ENCODE measurements at regions not wholly inside any gene's neighbourhood (a gene's known extent, or its start where the extent isn't known, plus 50 kb on each side); places are given as distances from the start of the nearest gene placed in this dataset.

DNA sequence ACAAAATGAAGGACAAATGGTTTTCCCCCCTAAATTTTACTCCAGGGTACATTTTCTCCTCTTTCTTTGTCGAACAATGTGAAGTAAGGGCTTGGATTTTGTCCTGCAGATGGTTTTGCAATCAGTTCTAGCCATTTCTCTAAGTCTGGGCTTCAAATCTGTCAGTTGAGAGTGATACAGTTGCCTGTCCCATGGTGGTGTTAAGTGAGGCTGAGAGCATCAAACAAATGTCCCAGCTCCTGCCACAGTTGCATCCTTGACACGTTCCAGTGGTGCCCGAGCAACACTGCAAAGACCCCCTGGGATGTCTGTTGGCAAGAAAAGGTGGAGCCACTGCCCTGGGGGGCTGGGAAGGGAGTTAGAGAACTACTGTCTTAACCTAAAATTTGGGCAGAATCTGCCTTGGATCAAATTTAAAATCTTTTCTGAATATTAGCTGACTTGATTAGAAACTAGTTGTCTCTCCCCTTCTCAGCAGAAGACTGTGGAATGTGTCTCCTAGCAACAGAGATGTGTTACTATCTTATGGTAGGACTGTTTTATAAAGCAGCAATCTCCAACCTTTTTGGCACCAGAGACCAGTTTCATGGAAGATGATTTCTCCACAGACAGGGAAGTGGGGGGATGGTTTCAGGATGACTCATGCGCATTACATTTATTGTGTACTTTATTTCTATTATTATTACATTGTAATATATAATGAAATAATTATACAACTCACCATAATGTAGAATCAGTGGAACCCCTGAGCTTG, 102.0 kb upstream of the STEAP1B start:
- TF ChIP-seq, protein P1, sequence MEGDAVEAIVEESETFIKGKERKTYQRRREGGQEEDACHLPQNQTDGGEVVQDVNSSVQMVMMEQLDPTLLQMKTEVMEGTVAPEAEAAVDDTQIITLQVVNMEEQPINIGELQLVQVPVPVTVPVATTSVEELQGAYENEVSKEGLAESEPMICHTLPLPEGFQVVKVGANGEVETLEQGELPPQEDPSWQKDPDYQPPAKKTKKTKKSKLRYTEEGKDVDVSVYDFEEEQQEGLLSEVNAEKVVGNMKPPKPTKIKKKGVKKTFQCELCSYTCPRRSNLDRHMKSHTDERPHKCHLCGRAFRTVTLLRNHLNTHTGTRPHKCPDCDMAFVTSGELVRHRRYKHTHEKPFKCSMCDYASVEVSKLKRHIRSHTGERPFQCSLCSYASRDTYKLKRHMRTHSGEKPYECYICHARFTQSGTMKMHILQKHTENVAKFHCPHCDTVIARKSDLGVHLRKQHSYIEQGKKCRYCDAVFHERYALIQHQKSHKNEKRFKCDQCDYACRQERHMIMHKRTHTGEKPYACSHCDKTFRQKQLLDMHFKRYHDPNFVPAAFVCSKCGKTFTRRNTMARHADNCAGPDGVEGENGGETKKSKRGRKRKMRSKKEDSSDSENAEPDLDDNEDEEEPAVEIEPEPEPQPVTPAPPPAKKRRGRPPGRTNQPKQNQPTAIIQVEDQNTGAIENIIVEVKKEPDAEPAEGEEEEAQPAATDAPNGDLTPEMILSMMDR (IDR thresholded peaks at IDR 0.05; ENCODE audit: control extremely low read depth, extremely low read depth, low read depth, missing control alignments) = no peak
- ChIA-PET POLR2A (no interaction called here), CTCF (interaction anchor here (1.7 kb wide), 1 partner anchor 42 kb away, joined by 4 read pairs; no protein-coding TSS in a partner anchor)
- DNase-seq (ENCODE audit: extremely low spot score) = no peak

DNA sequence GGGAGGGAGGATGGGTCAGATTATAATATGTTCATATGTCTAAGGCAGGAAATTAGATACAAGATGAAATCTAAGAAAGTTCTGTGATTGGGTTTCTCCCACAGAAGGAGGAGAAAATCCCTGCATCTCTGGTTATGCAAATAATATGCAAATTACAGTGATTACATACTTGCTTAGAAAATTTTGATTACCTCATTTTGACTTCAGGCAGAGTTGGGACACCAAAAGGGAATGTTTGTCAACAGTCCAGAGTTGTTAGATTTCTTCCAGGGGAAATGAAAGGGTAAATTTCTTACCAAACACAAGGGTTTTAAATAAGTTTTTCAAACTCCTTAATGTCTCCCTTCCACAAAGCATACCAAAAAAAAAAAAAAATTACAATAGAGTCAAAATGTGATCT, 101.4 kb upstream of the STEAP1B start:
- ChIA-PET CTCF (interaction anchor here (1.7 kb wide), 1 partner anchor 41 kb away, joined by 4 read pairs; no protein-coding TSS in a partner anchor), POLR2A (no interaction called here)
- DNase-seq (ENCODE audit: extremely low spot score) = no peak
- TF ChIP-seq, protein P1 (IDR thresholded peaks at IDR 0.05; ENCODE audit: control extremely low read depth, extremely low read depth, low read depth, missing control alignments) = no peak

DNA sequence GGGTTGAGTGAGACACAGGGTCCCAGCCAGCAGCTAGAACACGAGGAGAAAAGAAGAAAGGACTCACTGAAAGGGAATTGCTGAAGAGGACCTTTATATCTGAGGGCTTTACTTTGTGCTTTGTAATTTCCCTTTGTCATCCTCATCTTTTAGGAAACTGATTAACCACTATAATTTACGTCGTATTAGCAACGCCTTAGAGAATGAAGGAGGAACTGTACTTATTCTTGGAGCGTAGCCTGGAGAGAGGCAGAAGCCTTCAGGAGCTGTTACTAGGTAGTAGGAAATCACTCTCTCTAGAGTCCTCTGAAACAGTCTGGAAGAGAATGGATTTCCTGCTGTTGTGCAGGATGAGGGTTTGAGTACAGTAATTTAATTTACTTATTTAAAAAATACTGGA, 101.0 kb upstream of the STEAP1B start:
- POLR2A ChIA-PET = no interaction called here
- TF ChIP-seq, protein P1 (IDR thresholded peaks at IDR 0.05; ENCODE audit: control extremely low read depth, extremely low read depth, low read depth, missing control alignments) = no peak
- CTCF ChIA-PET = no interaction called here
- no peak for DNase-seq (ENCODE audit: extremely low spot score)

DNA sequence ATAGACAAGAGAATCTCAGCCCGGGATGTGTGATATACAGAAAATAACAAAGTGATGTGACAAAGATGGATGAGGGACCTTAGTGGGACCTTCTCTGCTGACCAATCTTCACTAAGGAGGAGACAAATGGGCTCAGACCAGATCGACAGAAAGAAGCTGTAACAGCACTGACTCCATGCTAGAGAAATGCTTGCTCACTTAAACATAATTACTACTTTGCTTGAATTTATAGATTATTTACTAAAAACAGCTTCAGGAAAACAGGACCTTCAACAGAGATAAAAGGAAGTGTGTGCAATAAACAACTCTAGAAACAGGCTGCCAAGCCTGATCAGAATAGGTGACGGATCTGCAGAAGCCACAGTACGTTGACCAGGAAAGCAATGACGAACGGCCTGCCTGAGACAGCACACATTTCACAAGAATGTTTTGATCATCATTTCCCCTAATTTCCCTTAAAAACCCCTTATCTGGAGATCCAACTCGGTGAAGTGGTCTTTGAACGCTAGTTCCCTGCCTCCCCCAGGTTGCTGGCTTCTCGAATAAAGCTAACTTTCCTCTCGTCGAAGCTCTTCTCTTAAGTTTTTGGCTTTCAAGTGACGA, 98.4 kb upstream of the STEAP1B start:
- CTCF ChIA-PET = interaction anchor here (1.2 kb wide), 1 partner anchor 15 kb away, joined by 4 read pairs; no protein-coding TSS in a partner anchor
- TF ChIP-seq, protein P1 (IDR thresholded peaks at IDR 0.05; ENCODE audit: control extremely low read depth, extremely low read depth, low read depth, missing control alignments) = no peak

DNA sequence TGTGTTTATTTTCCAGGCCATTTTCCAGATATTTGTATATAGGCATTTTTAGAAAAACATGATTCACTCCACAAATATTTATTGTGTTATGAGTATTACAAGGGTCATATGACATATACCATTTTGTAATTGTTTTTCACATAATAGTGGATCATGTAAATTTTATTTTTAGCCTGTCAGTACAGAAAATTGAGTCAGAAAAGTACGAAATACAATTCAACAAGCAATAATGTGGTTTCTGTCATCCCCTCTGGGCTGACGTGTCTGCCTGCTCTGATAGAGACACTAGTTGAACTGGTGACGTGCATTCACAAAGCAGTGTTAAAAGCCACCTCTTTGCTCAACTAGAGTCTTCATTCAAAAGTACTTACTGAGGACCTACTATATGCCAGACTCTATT, 97.9 kb upstream of the STEAP1B start:
- TF ChIP-seq, protein P1 (IDR thresholded peaks at IDR 0.05; ENCODE audit: control extremely low read depth, extremely low read depth, low read depth, missing control alignments) = no peak
- no peak for DNase-seq (ENCODE audit: extremely low spot score)
- POLR2A ChIA-PET = no interaction called here

More for the DNA sequence above, 98.4 kb upstream of the STEAP1B start:
- no peak for DNase-seq (ENCODE audit: extremely low spot score)
- POLR2A ChIA-PET = no interaction called here

DNA sequence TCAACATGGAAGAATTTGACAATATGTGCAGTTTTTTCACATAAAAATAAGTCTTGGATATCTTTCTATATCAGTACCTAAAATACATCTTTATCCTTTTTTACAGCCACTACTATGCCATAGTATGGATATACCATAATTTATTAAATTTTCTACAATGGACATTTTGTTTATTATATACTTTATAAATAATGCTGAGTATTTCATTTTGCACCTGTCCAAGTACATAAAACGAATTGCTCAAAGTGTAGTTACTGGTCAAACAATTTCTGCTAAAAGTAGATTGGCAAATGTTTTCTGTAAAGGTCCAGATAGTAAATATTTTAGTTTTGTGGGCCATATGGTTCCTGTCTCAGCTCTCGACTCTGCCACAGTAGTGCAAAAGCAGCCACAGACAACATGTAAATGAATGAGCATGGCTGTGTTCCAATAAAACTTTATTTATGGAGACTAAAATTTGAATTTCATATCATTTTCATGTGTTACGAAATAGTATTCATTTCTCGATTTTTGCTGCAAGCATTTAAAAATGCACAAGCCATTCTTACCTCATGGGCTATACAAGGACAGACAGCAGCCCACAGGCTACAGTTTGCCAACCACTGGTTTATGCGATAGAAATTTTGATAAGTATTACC, 96.9 kb upstream of the STEAP1B start:
- POLR2A ChIA-PET = no interaction called here
- CTCF ChIA-PET = interaction anchor here (1.0 kb wide), 1 partner anchor 10 kb away, joined by 3 read pairs; no protein-coding TSS in a partner anchor
- DNase-seq (ENCODE audit: extremely low spot score) = no peak
- TF ChIP-seq, protein P1 (IDR thresholded peaks at IDR 0.05; ENCODE audit: control extremely low read depth, extremely low read depth, low read depth, missing control alignments) = no peak

More for the DNA sequence above, 97.9 kb upstream of the STEAP1B start:
- CTCF ChIA-PET = interaction anchor here (1.0 to 1.2 kb wide), 2 partner anchors 9 to 15 kb away, joined by 3 to 4 read pairs; no protein-coding TSS in a partner anchor
